CD14-positive monocyte (primary cell): ENCODE measurements at regions not wholly inside any gene's neighbourhood (a gene's known extent, or its start where the extent isn't known, plus 50 kb on each side); places are given as distances from the start of the nearest gene placed in this dataset.

Experiments
- DNase-seq, 3 donors: peaks; one replicate each; pipeline ENCODE4 v3.0.0-alpha.2; 2011 to 2022
- H2AFZ ChIP-seq: 2 replicates; pipeline ENCODE4 v1.6.0; 2012; ENCODE audit warnings: mild to moderate bottlenecking, low read depth, low read length, inconsistent platforms; ENCODE audit not compliant: insufficient read depth, poor library complexity, severe bottlenecking
- H3K27ac ChIP-seq, 2 donors: 1 replicate in 1 of 2; 2 replicates in 1 of 2; pipeline ENCODE4 v1.5.1; 2012 to 2013; ENCODE audit warnings: low read length in 2 of 2, control low read depth in 1 of 2, inconsistent platforms in 1 of 2, low read depth in 1 of 2, mild to moderate bottlenecking in 1 of 2
- H3K27me3 ChIP-seq, 2 donors: one replicate each; pipeline versions ENCODE4 v1.6.0 to v1.6.1; 2011 to 2013; ENCODE audit warnings: low read length in 2 of 2; ENCODE audit not compliant: control insufficient read depth in 2 of 2, insufficient read depth in 2 of 2
- H3K36me3 ChIP-seq, 2 donors: replicated peaks in 1 of 2; 1 replicate in 1 of 2; 2 replicates in 1 of 2; pipeline versions ENCODE4 v1.5.1 to v1.6.1; 2012 to 2013; ENCODE audit warnings: low read length in 2 of 2, control low read depth in 1 of 2, inconsistent platforms in 1 of 2, mild to moderate bottlenecking in 1 of 2; ENCODE audit not compliant: insufficient read depth in 2 of 2, control insufficient read depth in 1 of 2
- H3K4me1 ChIP-seq, 2 donors: 1 replicate in 1 of 2; 2 replicates in 1 of 2; pipeline versions ENCODE4 v1.5.1 to v1.6.1; 2012 to 2013; ENCODE audit warnings: low read length in 2 of 2, control low read depth in 1 of 2, inconsistent platforms in 1 of 2, mild to moderate bottlenecking in 1 of 2, moderate library complexity in 1 of 2; ENCODE audit not compliant: insufficient read depth in 2 of 2, control insufficient read depth in 1 of 2
- H3K4me2 ChIP-seq: replicated peaks from 2 replicates; pipeline ENCODE3; 2012; ENCODE audit warnings: low read length, moderate library complexity, mild to moderate bottlenecking; ENCODE audit not compliant: poor library complexity, severe bottlenecking; ENCODE audit errors: extremely low read depth
- H3K4me3 ChIP-seq, 3 experiments: fragments of 200-600 bp in 1 of 3; sonication (generic) in 1 of 3; replicated peaks in 1 of 3; 1 replicate in 2 of 3; 2 replicates in 1 of 3; pipeline ENCODE4 v1.5.1; 2011 to 2013; ENCODE audit warnings: low read length in 3 of 3, mild to moderate bottlenecking in 3 of 3, control low read depth in 2 of 3, low read depth in 2 of 3, inconsistent platforms in 1 of 3, moderate library complexity in 1 of 3
- H3K79me2 ChIP-seq: 2 replicates; pipeline ENCODE4 v1.6.0; 2012; ENCODE audit warnings: mild to moderate bottlenecking, control low read depth, inconsistent platforms, low read length, moderate library complexity; ENCODE audit not compliant: insufficient read depth
- H3K9ac ChIP-seq: 2 replicates; pipeline ENCODE4 v1.6.0; 2017; ENCODE audit warnings: low read length, mild to moderate bottlenecking; ENCODE audit not compliant: insufficient read depth, poor library complexity, severe bottlenecking
- H3K9me3 ChIP-seq, 2 donors: replicated peaks in 1 of 2; 1 replicate in 1 of 2; 2 replicates in 1 of 2; pipeline versions ENCODE4 v1.5.1 to v1.6.1; 2012 to 2013; ENCODE audit warnings: low read length in 2 of 2, control low read depth in 1 of 2; ENCODE audit not compliant: control insufficient read depth in 1 of 2, insufficient read depth in 1 of 2
- H4K20me1 ChIP-seq: 2 replicates; pipeline ENCODE4 v1.6.0; 2012; ENCODE audit warnings: mild to moderate bottlenecking, low read length, control low read depth, moderate library complexity; ENCODE audit not compliant: insufficient read depth
- H3K27ac Mint-ChIP-seq, 7 donors: one replicate each; pipeline ENCODE4 v1.8.0; 2020; ENCODE audit warnings: mild to moderate bottlenecking in 7 of 7, mixed read lengths in 7 of 7, moderate library complexity in 6 of 7, inconsistent platforms in 2 of 7
- H3K27me3 Mint-ChIP-seq, 3 donors: one replicate each; pipeline ENCODE4 v1.8.0; 2021 to 2022; ENCODE audit warnings: low read depth in 3 of 3, mild to moderate bottlenecking in 3 of 3, mixed read lengths in 3 of 3, moderate library complexity in 3 of 3, inconsistent platforms in 1 of 3
- H3K36me3 Mint-ChIP-seq, 2 donors: one replicate each; pipeline ENCODE4 v1.8.0; 2020; ENCODE audit warnings: mixed read lengths in 2 of 2, inconsistent platforms in 1 of 2, mild to moderate bottlenecking in 1 of 2
- H3K4me1 Mint-ChIP-seq: one replicate; pipeline ENCODE4 v1.8.0; 2020; ENCODE audit warnings: mild to moderate bottlenecking, mixed read lengths
- H3K4me3 Mint-ChIP-seq, 2 donors: one replicate each; pipeline ENCODE4 v1.8.0; 2020; ENCODE audit warnings: mild to moderate bottlenecking in 2 of 2, mixed read lengths in 2 of 2, moderate library complexity in 1 of 2
- H3K9me3 Mint-ChIP-seq, 7 donors: one replicate each; pipeline ENCODE4 v1.8.0; 2020 to 2022; ENCODE audit warnings: mixed read lengths in 7 of 7, mild to moderate bottlenecking in 6 of 7, moderate library complexity in 6 of 7, inconsistent platforms in 2 of 7
- WGBS: methylation state at CpG from one replicate; pipeline ENCODE4 v1.1.5; 2013; ENCODE audit warnings: missing lambda C conversion rate; ENCODE audit not compliant: insufficient coverage; 5-methylcytosine and 5-hydroxymethylcytosine counted together
- intact Hi-C, 2 donors: fragments of 100-400 bp; cut with micrococcal nuclease; formaldehyde crosslinking; loops; one replicate each; pipeline versions ENCODE4 v1.15.0 to v1.15.1; 2023
- TF ChIP-seq, protein P1 (sequence below): fragments of 200-600 bp; IDR thresholded peaks from one replicate; pipeline ENCODE4 v1.8.0; 2022; ENCODE audit warnings: antibody characterized with exemption, mild to moderate bottlenecking

DNA sequence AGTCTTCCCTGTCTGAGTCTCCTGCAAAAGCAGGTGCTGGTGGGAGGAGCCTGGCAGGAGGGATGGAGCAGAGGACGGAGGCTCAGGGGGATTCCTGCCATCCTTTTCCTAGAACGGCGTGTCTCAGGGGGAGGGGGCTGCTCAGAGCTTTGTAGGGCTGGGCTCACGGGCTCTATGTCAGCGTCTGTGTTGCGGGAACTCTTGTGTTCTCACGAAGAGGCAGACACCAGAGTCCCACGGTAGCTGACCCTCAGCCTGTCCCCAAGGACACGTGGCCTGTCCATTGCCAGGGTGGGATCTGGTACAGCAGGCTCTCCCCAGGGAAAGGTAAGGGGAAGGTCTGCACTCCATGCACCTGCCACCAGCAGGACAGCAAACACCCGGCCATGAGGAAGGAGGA lies 1505.2 kb downstream of the TBC1D22A start:
- no peaks in the 10 kb centered on the region for H3K27me3 ChIP-seq
- Mint-ChIP-seq H3K4me3 (no peak overlapping the region), H3K27me3 (peaks cover 0 to 9% (median 3%) of the 10 kb centered on the region in 3 donors), H3K36me3 (no peaks in the 10 kb centered on the region), H3K9me3 (peaks cover 0 to 4% (median 0%) of the 10 kb centered on the region in 7 donors), H3K4me1 (no peaks in the 10 kb centered on the region), H3K27ac (no peak overlapping the region)
- H3K4me3 ChIP-seq: no peak overlapping the region
- no peaks in the 10 kb centered on the region for H3K36me3 ChIP-seq
- no peaks in the 10 kb centered on the region for H3K4me1 ChIP-seq
- no peak overlapping the region for H3K9ac ChIP-seq
- no peak overlapping the region for H3K4me2 ChIP-seq
- no peaks in the 10 kb centered on the region for H3K9me3 ChIP-seq
- TF ChIP-seq, protein P1, sequence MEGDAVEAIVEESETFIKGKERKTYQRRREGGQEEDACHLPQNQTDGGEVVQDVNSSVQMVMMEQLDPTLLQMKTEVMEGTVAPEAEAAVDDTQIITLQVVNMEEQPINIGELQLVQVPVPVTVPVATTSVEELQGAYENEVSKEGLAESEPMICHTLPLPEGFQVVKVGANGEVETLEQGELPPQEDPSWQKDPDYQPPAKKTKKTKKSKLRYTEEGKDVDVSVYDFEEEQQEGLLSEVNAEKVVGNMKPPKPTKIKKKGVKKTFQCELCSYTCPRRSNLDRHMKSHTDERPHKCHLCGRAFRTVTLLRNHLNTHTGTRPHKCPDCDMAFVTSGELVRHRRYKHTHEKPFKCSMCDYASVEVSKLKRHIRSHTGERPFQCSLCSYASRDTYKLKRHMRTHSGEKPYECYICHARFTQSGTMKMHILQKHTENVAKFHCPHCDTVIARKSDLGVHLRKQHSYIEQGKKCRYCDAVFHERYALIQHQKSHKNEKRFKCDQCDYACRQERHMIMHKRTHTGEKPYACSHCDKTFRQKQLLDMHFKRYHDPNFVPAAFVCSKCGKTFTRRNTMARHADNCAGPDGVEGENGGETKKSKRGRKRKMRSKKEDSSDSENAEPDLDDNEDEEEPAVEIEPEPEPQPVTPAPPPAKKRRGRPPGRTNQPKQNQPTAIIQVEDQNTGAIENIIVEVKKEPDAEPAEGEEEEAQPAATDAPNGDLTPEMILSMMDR: no peak
- WGBS: 46% methylated on average over 10 of the region's 10 CpGs
- DNase-seq: no peak
- H2AFZ ChIP-seq: no peak overlapping the region
- intact Hi-C loops: no loop called here
- H3K79me2 ChIP-seq: no peaks in the 10 kb centered on the region
- H3K27ac ChIP-seq: no peak overlapping the region
- H4K20me1 ChIP-seq: no peaks in the 10 kb centered on the region

DNA sequence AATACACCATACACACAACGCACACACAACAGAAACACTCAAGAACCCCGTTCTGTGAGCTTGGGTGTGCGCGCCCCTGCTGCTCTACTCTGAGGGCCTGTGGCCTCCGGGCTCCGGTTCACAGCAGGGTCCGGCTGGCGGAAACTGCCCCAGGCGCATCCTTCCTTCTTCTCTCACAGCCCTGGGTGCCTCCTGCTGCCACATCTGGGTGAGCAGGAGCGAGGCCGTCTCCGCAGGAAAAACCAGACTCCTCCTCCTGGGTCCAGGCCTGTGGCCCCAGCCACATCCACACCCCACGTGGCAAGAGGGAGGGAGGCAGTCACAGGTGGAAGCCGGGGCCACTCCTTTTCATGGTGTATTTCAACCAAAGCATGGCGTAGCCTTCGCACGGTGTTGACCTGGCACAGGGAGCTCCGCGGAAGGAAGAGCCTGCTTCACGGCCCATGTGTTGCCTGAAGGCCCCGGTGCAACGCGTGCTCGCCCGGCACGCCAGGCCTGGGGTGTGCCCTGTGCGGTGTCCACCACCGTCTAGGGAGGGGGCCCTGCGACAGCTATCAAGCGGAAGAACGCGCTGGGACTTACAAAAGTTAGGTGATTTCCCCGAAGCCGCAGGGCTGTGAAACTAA lies 1502.7 kb downstream of the TBC1D22A start:
- TF ChIP-seq, protein P1: no peak
- no peaks in the 10 kb centered on the region for H3K9me3 Mint-ChIP-seq
- intact Hi-C loops: no loop called here
- H3K27ac ChIP-seq: no peak overlapping the region
- no peaks in the 10 kb centered on the region for H3K36me3 ChIP-seq
- H3K79me2 ChIP-seq: no peaks in the 10 kb centered on the region
- no peaks in the 10 kb centered on the region for H3K9me3 ChIP-seq
- no peak for DNase-seq
- no peak overlapping the region for H2AFZ ChIP-seq
- peaks cover 0 to 7% (median 3%) of the 10 kb centered on the region in 3 donors for H3K27me3 Mint-ChIP-seq
- no peaks in the 10 kb centered on the region for H3K4me1 Mint-ChIP-seq
- H4K20me1 ChIP-seq: no peaks in the 10 kb centered on the region
- no peaks in the 10 kb centered on the region for H3K27me3 ChIP-seq
- no peak overlapping the region for H3K9ac ChIP-seq
- no peaks in the 10 kb centered on the region for H3K4me1 ChIP-seq
- 97% methylated on average over 28 of the region's 34 CpGs for WGBS
- H3K4me3 Mint-ChIP-seq: no peak overlapping the region
- no peak overlapping the region for H3K4me3 ChIP-seq
- H3K36me3 Mint-ChIP-seq: no peaks in the 10 kb centered on the region
- no peak overlapping the region for H3K27ac Mint-ChIP-seq
- H3K4me2 ChIP-seq: no peak overlapping the region
